Kidney glomerular epithelial cell (primary cell): ENCODE measurements at regions not wholly inside any gene's neighbourhood (a gene's known extent, or its start where the extent isn't known, plus 50 kb on each side); places are given as distances from the start of the nearest gene placed in this dataset.

Experiments used
- DNase-seq: peaks from one replicate; lab custom pipeline; 2025; lab: John Stamatoyannopoulos, UW

DNA sequence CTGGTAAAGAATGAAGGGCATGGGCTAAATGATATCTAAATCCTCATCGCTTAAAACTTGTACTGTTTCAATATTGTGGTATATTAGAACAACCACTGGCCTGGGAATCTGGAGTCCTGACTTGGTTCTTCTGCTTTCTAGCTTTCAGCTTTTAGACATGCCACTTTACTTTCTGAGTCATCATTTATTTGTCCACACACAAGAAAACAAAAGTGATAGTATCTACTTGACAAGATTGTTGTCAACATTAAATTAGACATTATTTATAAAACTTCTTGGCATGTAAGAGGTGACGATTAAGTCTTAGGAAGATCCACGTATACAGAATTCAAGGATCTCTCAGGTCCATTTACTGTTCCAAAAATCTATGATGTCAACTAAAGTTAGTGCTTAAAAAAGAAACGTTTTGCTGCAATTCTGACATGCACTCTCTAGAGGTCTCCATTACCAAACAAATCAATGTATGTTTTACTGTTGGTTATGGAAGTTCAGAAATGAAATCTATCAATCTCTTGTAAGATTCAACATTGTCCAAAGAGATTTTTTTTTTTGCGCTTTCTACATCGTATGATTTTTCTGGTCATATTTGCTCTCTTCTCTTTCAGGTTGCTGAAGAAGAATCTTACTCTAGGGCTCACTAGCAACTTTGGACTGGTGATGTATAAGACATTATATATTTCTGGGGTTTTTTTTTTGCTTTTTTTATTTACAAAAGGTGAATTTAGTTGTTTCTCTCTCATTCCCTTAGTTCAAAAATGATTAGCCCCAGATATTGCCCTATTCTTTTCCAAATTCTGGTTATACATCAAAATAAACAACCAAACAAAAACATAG lies 53.6 kb upstream of the DYNC1I1 start:
- DNase-seq: no peak

DNA sequence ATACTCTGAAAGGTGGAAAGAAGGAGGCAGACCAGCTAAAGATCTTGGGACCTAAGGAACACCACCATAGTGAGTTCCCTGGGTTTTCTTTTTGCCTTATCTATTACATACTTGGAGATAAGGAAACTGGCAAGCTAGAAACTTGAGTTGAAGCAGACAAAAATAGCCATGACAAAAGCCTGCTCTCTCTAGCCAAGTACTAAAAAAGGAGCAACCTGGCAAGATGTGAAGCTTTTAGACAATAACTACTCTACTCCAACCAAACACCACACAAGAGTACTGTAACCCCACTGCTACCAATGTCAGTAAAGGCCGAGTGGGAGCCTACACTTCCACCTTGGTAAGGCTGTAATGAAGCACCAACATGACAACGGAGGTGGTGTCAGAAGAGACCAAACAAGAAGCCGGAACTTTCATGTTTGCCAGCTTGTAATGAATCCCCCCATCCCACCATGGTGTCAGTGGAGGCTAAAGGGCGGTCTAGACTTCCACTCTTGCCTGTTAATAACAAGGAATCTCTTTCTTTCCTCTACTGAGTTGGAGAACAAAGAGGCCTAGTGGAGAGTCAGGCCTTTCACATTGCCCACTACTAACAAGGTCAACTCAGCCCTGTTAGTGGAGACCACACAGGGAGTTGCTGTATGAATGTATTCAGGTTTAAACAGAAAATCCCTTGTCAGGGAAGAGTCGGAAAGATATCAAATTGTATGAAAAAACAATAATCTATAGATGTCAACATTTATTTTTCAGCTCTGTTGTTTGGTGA lies 55.8 kb upstream of the DYNC1I1 start:
- DNase-seq: no peak

GRCh38 chr7:95715274-95715673 lies 57.1 kb upstream of the DYNC1I1 start:
- DNase-seq: no peak

DNA sequence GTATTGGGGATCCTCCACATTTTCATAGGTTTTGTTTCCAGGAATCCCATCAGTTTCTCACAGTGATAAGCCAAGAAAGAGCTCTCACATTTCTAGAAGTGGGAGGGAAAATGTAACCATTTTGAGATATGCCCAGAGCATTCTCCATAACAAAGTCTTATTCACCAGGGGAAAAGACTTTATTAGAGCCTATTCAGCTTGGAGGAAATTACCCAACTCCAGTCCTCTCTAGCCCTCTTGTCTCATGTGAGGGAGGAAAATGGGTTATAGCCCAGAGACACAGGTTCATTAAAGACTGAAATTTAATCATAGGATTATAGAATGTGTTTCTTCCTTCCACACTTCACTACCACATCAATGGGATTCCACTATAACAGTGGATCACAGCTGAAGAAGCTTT lies 61.6 kb upstream of the DYNC1I1 start:
- DNase-seq: no peak

DNA sequence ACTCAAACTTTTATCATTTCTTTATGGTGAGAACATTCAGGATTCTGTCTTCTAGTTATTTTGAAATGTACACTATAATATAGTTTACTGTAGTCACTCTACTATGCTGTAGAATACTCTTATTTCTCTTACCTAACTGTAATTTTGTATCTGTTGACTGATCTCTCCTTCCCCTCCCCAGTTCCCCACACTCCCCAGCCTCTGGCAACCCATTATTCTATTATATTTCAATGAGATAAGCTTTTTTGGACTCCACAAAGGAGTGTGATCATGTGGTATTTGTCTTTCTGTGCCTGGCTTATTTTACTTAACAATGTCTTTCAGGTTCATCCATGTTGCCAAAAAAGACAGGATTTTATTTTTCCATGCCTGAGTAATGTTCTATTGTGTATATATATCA lies 71.4 kb upstream of the DYNC1I1 start:
- no peak for DNase-seq

- no peak for DNase-seq
These were observed 78.0 kb upstream of the DYNC1I1 start for GRCh38 chr7:95694334-95694733.

DNA sequence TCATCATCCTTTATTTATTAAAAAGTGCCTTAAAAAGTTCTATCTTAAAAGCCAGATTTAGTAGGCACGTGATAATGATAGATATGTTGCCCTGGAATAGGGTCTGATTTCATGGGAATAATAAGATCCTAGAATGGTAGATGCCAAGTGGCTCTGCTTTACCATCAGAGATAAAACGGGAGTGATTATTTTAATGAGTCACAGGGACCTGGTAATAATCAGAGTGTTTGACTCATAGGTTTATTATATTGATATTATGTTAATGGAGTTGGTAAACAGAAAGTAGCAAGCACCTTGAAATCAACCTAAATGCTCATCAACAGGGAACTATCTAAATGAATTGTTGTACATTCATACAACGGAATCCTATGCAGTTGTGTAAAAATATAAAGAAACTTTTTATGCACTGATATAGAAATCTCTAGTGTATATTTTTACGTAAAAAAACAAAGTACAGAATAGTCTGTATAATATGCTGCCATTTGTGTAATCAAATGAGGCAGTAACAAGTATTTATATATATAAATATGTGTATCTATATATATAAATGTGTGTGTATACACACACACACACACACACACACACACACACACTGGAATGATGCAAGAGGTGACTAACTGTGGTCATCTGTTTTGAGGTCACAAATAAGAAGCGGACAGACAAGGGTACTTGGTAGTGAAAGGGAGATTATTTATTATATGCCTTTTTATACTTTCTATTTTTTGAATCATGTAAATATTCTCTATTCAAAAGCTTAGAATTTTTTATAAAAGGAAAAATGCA lies 78.6 kb upstream of the DYNC1I1 start:
- DNase-seq: no peak

DNA sequence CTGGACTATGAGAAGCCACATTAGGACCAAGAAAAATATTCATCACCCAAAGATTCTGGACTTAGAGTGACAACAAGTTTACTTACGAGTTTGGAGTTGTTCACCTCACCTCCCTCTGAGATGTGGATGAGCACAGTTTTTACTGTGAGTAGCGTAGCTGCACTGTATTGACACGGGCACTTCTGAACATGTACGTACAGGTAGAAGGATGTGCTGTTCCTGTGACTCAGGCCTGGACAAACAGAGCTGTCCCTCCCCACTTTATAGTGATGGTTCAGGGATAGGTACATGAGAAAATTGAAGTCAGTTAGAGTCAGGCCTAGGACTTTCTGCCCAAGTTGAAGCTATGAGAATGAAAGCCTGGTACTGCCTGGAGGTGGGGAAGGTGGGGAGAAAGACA lies 80.9 kb upstream of the DYNC1I1 start:
- no peak for DNase-seq

DNA sequence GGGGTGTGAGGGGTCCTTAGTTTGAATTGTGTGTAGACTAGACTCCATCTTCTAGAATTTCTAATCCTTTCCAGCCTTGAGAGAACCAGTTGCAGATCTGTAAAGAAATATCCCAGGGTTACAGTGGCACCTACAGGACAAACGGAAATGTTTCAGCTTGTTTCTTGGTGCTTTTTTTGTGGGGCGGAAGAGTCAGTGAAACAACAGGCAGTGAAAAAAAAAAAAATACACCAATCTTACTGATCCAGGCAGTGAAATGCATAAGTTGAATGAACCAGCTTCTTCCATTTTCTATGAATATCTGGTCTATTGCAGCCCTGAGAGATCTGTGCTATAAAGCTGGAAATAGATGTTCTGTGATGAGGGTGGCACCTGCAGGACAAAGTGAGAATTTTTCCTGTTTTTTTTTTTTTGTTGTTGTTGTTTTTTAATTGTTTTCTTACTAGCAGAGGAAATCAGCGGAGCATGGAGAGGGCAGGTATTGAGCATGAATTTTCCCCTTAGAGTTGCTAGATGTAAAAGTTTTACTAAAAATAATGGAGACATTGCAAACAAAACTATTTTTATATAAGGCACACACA lies 81.9 kb upstream of the DYNC1I1 start:
- peak; percentile 74 for DNase-seq

DNA sequence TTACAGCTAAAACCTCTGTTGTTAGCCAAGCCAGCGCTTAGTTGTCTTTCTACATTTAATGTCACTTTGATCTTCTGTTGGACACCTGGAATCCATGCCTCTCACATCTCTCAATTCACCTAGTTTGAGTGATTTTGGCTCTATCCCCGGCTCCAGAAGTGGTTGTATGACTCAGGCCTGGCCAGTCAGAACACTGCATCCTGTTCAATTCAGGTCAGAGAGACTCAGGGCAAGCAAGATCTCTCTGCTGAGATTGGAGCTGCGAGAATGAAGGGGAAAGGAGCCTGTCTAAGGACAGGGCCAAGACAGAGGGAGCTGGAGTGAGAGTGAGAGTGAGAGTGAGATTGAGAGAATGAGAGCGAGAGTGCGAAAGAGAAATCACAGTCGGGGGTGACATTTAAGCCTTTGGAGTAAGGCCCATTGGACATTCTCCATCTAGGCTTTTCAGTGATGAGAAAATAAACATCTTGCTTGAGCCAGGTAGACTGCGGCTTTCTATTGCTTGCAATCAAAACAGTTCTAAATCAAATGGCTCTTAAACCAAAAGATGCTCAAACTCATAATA lies 83.3 kb upstream of the DYNC1I1 start:
- DNase-seq: no peak

DNA sequence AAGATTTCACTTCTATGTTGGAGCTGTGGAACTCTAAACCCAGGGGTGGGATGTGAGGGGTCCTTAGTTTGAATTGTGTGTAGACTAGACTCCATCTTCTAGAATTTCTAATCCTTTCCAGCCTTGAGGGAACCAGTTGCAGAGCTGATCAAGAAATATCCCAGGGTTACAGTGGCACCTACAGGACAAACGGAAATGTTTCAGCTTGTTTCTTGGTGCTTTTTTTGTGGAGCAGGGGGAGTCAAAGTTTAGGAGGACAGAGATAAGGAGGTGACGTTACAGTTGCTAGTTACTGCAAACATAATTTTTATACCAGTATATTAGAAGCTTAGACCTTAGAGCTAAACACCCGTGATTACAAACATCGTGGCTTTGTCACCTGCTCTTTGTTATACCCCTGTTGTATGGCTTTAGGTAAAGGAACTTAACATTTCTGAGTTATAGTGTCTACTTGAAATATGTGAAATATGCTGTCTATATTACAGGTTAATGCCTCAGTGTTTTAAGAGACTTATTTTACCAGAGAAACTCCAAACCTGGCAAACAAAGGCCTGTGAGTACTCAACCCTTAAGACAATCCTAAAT lies 84.5 kb upstream of the DYNC1I1 start:
- peak; percentile 32 for DNase-seq

- peak; percentile 77 for DNase-seq
These were observed 86.2 kb upstream of the DYNC1I1 start for GRCh38 chr7:95686109-95686508.

GRCh38 chr7:95684505-95684904 lies 87.8 kb upstream of the DYNC1I1 start:
- no peak for DNase-seq

- DNase-seq: peak; percentile 55
These were observed 87.7 kb upstream of the PDK4 start for GRCh38 chr7:95684037-95684436.

- DNase-seq: no peak
These were observed 86.6 kb upstream of the PDK4 start for GRCh38 chr7:95682913-95683312.

GRCh38 chr7:95676691-95677090 lies 80.4 kb upstream of the PDK4 start:
- DNase-seq: no peak

GRCh38 chr7:95675632-95676031 lies 79.3 kb upstream of the PDK4 start:
- DNase-seq: no peak

GRCh38 chr7:95675016-95675415 lies 78.7 kb upstream of the PDK4 start:
- no peak for DNase-seq

DNA sequence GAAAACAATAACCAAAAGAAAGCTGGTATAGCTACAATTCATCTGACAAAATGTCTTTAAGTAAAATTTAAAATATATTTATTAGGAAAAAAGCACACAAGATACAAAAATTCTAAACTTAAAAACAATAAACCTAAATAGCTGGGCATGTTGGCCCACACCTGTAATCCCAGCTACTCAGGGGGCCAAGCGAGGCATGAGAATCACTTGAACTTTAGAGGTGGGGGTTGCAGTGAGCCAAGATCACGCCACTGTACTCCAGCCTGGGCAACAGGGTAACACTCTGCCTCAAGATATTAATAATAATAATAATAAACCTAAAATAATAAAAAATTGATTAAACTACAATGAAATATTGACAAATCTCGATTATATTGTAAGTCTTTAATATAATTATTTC lies 77.8 kb upstream of the PDK4 start:
- no peak for DNase-seq

GRCh38 chr7:95672434-95672833 lies 76.1 kb upstream of the PDK4 start:
- DNase-seq: no peak

DNA sequence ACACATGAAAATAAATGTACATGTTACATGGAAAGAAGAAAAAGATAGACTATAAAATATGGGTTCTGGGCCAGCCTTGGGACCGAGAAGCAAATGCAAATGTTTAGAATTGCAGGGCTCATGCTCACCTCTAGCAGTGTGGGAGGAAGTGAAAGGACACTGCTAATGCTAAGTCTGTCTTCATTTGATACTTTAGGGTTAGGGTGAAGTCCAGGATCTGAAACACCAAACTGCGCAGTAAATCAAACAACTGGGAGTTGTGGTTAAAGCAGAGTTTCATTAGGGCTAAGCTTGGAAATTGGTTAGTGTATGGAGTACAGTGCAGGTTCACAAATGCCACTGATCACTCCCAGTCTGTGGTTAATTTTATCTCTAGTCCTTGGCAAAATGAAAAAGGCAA lies 73.2 kb upstream of the PDK4 start:
- no peak for DNase-seq
